HEK293T (cell line): ENCODE measurements at regions not wholly inside any gene's neighbourhood (a gene's known extent, or its start where the extent isn't known, plus 50 kb on each side); places are given as distances from the start of the nearest gene placed in this dataset.
"Not testable (repeated sequence)": the region's sequence is repeated elsewhere in the genome, so short reads cannot be mapped to it uniquely, and the experiment has no call there.

Source experiments
- ARNT ChIP-seq: fragments of 450-650 bp; IDR thresholded peaks from 2 replicates; pipeline ENCODE4 v1.6.1; 2017; ENCODE audit warnings: mild to moderate bottlenecking
- FOXA1 ChIP-seq: fragments of 450-650 bp; IDR thresholded peaks from 2 replicates; pipeline ENCODE4 v1.6.1; 2016; ENCODE audit warnings: mild to moderate bottlenecking
- NFRKB ChIP-seq: fragments of 450-650 bp; IDR thresholded peaks from 2 replicates; pipeline ENCODE4 v1.6.1; 2016; ENCODE audit warnings: mild to moderate bottlenecking, moderate library complexity

- not testable (repeated sequence) for TF ChIP-seq ARNT, FOXA1, NFRKB
Measured at GRCh38 chr4:118539412-118540077, 145.6 kb upstream of the METTL14 start.
